ENCODE measurements at regions not wholly inside any gene's neighbourhood (a gene's known extent, or its start where the extent isn't known, plus 50 kb on each side); places are given as distances from the start of the nearest gene placed in this dataset.

DNA sequence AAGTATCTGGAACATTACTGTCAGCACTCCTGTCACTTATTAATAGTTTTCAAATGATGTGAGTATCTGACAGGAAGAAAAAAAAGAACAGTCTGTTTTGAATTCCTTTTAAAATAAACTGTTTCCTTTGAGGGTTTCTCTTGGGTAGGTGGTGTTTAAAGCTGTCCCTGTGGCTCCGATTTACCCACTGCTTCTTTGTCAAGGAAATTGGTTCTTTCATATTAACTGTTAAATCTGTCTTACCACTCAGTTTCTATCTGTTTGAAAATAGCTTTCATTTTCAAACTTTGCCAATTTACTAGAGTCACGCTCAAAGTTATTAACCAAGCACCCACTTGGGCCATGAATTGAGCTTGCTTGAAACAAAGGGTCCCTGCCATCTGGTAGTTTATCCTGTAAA, 614.6 kb upstream of the NXPH2 start:
- TF ChIP-seq, protein P1, sequence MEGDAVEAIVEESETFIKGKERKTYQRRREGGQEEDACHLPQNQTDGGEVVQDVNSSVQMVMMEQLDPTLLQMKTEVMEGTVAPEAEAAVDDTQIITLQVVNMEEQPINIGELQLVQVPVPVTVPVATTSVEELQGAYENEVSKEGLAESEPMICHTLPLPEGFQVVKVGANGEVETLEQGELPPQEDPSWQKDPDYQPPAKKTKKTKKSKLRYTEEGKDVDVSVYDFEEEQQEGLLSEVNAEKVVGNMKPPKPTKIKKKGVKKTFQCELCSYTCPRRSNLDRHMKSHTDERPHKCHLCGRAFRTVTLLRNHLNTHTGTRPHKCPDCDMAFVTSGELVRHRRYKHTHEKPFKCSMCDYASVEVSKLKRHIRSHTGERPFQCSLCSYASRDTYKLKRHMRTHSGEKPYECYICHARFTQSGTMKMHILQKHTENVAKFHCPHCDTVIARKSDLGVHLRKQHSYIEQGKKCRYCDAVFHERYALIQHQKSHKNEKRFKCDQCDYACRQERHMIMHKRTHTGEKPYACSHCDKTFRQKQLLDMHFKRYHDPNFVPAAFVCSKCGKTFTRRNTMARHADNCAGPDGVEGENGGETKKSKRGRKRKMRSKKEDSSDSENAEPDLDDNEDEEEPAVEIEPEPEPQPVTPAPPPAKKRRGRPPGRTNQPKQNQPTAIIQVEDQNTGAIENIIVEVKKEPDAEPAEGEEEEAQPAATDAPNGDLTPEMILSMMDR (IDR thresholded peaks at IDR 0.05) = no peak
- no peak for TF ChIP-seq ZFX (IDR thresholded peaks at IDR 0.05; ENCODE audit: borderline replicate concordance)

Measured in 22Rv1 (cell line).